GM23338 (cell line): ENCODE measurements at regions not wholly inside any gene's neighbourhood (a gene's known extent, or its start where the extent isn't known, plus 50 kb on each side); places are given as distances from the start of the nearest gene placed in this dataset.

ENCODE experiments used
- CREB1 ChIP-seq: fragments of 250-450 bp; sonication (Bioruptor Pico); IDR thresholded peaks from 2 replicates; pipeline ENCODE4 v1.5.0; 2020; ENCODE audit warnings: low read depth, mild to moderate bottlenecking, moderate library complexity
- CTCF ChIP-seq, 2 experiments: fragments of 200-600 bp in 1 of 2; sonication (generic) in 1 of 2; conservative IDR thresholded peaks; 2 replicates each; pipeline versions ENCODE4 v1.5.1 to v1.6.1; 2016 to 2017; ENCODE audit warnings: antibody characterized with exemption in 2 of 2, low read depth in 2 of 2, mild to moderate bottlenecking in 2 of 2, moderate library complexity in 1 of 2
- ETS1 ChIP-seq: IDR thresholded peaks from 2 replicates; pipeline ENCODE4 v1.6.1; 2016; ENCODE audit warnings: antibody characterized with exemption
- EZH2 ChIP-seq: fragments of 200-600 bp; sonication (generic); IDR thresholded peaks from one replicate; pipeline ENCODE4 v1.8.0; 2017; ENCODE audit warnings: antibody characterized with exemption, mild to moderate bottlenecking, low read depth; ENCODE audit not compliant: unreplicated experiment
- EZH2phosphoT487 ChIP-seq: fragments of 200-600 bp; sonication (generic); IDR thresholded peaks from one replicate; pipeline ENCODE4 v1.8.1; 2018; ENCODE audit warnings: antibody characterized with exemption; ENCODE audit not compliant: unreplicated experiment
- JUNB ChIP-seq: IDR thresholded peaks from one replicate; pipeline ENCODE4 v1.6.1; 2016; ENCODE audit warnings: antibody characterized with exemption; ENCODE audit not compliant: unreplicated experiment
- NANOG ChIP-seq: IDR thresholded peaks from 2 replicates; pipeline ENCODE4 v1.6.1; 2016; ENCODE audit warnings: antibody characterized with exemption, borderline replicate concordance
- POLR2AphosphoS5 ChIP-seq: IDR thresholded peaks from 2 replicates; pipeline ENCODE4 v1.6.1; 2016; ENCODE audit warnings: antibody characterized with exemption, low read depth
- REST ChIP-seq: IDR thresholded peaks from one replicate; pipeline ENCODE4 v1.6.1; 2018; ENCODE audit warnings: antibody characterized with exemption; ENCODE audit not compliant: unreplicated experiment
- STAT1 ChIP-seq: IDR thresholded peaks from one replicate; pipeline ENCODE4 v1.6.1; 2016; ENCODE audit warnings: antibody characterized with exemption; ENCODE audit not compliant: unreplicated experiment
- ZNF114 ChIP-seq: fragments of 250-450 bp; sonication (Bioruptor Pico); IDR thresholded peaks from 2 replicates; pipeline ENCODE4 v1.5.0; 2020; ENCODE audit warnings: mild to moderate bottlenecking, moderate library complexity
- ZNF331 ChIP-seq: fragments of 250-450 bp; sonication (Bioruptor Pico); IDR thresholded peaks from 2 replicates; pipeline ENCODE4 v1.5.0; 2020; ENCODE audit warnings: low read depth, mild to moderate bottlenecking, moderate library complexity
- ZNF462 ChIP-seq: fragments of 250-450 bp; sonication (Bioruptor Pico); IDR thresholded peaks from 2 replicates; pipeline ENCODE4 v1.5.0; 2020; ENCODE audit warnings: mild to moderate bottlenecking, moderate library complexity

DNA sequence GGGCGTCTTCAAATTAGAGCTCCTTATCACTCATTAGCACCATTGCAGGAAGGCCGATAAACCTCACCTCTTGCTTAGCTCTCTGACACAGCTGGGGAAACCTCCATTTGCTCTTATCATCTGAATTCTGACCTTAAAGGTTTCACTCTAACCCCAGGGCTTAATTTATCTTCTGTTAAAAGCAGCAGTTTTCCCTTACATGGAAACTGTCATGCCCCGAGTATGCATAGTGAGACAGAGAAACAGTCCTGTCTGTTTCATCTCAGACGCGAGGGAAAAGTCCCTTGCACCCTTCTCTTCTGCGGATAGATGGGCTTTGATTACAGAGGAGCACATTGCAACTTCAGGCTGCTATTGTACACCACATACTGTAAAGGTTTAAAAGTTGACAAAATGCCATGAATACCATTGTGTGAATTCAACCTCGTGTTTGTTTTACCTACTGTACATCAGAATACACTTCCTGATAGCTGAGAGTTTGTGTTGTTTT lies 191.5 kb upstream of the BMP2 start:
- TF ChIP-seq REST: no peak
- no peak for TF ChIP-seq CTCF (conservative IDR thresholded peaks at IDR 0.05; ENCODE audit: low read depth in 2 of 2)
- no peak for TF ChIP-seq POLR2AphosphoS5
- no peak for TF ChIP-seq ZNF462 (CRISPR knock-in tag)
- no peak for TF ChIP-seq JUNB
- TF ChIP-seq EZH2: no peak
- TF ChIP-seq CREB1 (CRISPR knock-in tag): no peak
- TF ChIP-seq EZH2phosphoT487: no peak
- no peak for TF ChIP-seq NANOG
- no peak for TF ChIP-seq ETS1
- no peak for TF ChIP-seq ZNF331 (CRISPR knock-in tag)
- TF ChIP-seq STAT1: no peak
- TF ChIP-seq ZNF114 (CRISPR knock-in tag): no peak
